ENCODE measurements at regions not wholly inside any gene's neighbourhood (a gene's known extent, or its start where the extent isn't known, plus 50 kb on each side); places are given as distances from the start of the nearest gene placed in this dataset.
"Not testable (repeated sequence)": the region's sequence is repeated elsewhere in the genome, so short reads cannot be mapped to it uniquely, and the experiment has no call there.

DNA sequence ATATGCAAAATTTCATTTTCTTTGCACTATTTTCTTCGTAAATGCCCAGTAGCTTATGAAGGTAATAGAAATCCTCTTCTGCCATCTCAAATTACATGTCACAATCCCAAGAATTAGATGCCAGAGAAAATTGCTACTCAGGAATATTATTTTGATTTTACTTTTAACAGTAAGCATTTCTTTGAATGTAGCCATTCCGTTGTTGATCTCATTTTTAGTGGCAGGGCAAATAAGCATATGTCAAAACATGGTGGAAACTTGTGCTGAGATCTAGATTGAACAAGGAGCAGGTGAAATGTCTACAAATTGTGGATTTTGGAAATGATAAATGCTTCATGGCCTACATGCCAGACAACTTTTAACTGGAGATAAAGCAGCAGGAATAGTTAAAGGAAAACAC, 291.8 kb downstream of the SDHAF3 start:
- Histone ChIP-seq H3K36me3 (no peaks in the 10 kb centered on the region), H3K9me3 (replicated peaks) (no peaks in the 10 kb centered on the region), H3K4me1 (no peaks in the 10 kb centered on the region), H3K27ac (no peak overlapping the region), H3K4me3 (no peak overlapping the region), H3K27me3 (peaks cover 3% of the 10 kb centered on the region; the same call in 1 of the 2 replicates)
- DNase-seq: no peak

DNA sequence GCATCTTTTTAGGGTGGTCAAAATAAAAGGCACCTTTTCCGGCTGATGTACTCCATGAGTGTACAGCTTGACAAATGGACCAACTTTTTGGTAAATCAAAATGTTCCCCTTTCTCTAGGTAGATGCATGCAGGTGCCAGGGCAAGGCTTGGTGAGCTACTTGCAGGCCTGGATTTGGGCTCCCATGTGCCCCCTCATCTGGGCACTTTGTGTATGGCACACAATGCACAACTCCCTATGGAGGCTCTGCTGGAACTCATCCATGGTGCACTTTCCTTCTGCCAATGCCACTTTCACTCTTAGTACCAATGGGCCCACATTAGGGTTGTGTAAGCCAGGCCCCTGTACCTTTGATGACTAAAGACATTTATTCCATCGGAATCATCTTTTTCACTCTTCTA, 300.8 kb downstream of the SDHAF3 start:
- Histone ChIP-seq H3K27ac (no peak overlapping the region), H3K36me3 (no peaks in the 10 kb centered on the region), H3K4me1 (peaks cover 9% of the 10 kb centered on the region; the same call in 1 of the 2 replicates), H3K9me3 (replicated peaks) (no peaks in the 10 kb centered on the region), H3K27me3 (no peaks in the 10 kb centered on the region), H3K4me3 (no peak overlapping the region)
- peak in 1 of 2 experiments; percentile 12 for DNase-seq

DNA sequence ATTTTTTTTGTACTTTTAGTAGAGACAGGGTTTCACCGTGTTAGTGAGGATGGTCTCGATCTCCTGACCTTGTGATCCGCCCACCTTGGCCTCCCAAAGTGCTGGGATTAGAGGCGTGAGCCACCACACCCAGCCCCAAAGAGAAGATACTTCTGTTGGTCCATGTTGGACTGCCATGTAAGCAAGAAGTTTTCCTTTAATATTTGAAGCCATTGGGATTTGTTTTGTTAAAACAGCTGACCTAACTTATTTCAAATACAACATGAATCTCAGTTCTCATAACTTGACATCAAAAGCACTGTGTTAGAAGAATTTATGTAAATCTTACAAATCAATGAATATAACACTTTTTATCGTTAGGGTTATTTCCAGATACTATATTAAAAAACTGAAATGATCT, 302.4 kb downstream of the SDHAF3 start:
- Histone ChIP-seq H3K4me3 (no peak overlapping the region), H3K27me3 (no peaks in the 10 kb centered on the region), H3K27ac (no peak overlapping the region), H3K36me3 (no peaks in the 10 kb centered on the region), H3K9me3 (replicated peaks) (no peaks in the 10 kb centered on the region), H3K4me1 (peaks cover 9% of the 10 kb centered on the region; the same call in 1 of the 2 replicates)
- no peak for DNase-seq

DNA sequence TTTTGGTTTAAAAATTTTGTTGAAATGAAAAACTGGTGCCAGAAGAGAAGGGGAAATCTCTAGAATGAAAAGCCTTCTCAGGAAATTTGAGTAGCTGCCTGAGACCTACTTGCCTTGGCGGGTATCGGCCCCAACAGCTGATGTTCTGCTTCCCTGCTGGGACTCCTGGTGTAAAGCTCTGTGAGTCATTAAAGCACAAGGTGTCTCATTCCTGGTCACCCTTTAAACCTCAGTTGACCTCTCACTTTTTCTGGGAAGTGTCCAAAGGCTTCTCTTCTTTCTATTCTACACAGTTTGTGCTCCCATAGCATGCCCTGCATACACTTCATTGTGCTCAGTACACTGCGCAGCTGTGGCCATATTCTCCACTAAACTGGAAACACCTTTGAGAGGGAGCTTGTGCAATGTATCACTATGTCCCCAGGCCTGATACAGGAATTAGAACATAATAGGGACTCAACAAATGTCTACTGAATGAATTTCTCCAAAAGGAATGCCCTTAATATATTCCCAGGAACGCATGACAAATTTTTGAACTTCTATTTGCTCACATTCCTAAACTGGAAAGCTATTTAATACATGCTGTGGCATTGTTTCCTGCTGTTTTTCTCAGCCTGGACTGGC, 303.9 kb downstream of the SDHAF3 start:
- peaks cover 9% of the 10 kb centered on the region; the same call in 1 of the 2 replicates for H3K4me1 ChIP-seq
- no peaks in the 10 kb centered on the region for H3K36me3 ChIP-seq
- no peaks in the 10 kb centered on the region for H3K9me3 ChIP-seq (replicated peaks)
- H3K27ac ChIP-seq: peak overlapping the region; percentile 20
- H3K27me3 ChIP-seq: no peaks in the 10 kb centered on the region
- peak; percentile 40 to 45 for DNase-seq
- no peak overlapping the region for H3K4me3 ChIP-seq

DNA sequence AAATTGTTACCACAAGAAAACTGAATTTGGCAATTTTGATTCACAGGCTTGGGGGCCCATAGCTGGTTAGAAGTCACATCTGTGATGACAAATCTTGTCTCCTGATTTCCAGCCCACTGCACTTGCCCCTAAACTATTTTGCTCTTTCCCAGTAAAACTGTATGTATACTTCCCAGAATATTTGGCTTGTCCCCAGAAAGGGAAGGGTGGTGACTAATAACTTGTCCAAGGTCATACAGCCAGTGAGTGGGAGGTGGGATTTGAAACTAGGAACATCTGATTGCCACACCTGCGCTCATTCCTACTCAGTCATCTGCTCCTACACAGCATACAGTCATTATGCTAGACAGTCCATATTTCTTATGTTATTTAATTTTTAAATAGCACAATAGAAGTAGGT, 304.5 kb downstream of the SDHAF3 start:
- no peaks in the 10 kb centered on the region for H3K36me3 ChIP-seq
- peaks cover 9% of the 10 kb centered on the region; the same call in 1 of the 2 replicates for H3K4me1 ChIP-seq
- no peaks in the 10 kb centered on the region for H3K27me3 ChIP-seq
- DNase-seq: no peak
- H3K4me3 ChIP-seq: no peak overlapping the region
- no peaks in the 10 kb centered on the region for H3K9me3 ChIP-seq (replicated peaks)
- peak overlapping the region; percentile 20 for H3K27ac ChIP-seq

DNA sequence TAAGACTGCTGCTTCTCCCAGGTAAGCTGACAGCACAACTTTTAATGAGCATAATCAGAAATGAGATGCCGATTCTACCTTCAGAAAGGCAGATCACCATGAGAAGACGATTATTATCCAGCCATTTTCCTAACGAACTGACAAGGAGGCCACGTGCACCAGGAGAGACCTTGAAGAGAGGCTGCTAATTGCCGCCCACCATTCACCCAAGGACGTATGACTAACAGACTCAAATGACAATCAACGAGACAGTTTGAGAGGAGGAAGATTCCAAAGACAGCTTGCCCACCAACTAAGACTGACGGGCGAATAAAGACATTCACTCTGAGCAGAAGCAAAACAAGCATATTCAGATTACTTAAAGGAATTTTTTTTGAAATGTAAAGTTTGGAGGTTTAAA, 301.9 kb upstream of the TAC1 start:
- H3K4me3 ChIP-seq: no peak overlapping the region
- no peaks in the 10 kb centered on the region for H3K36me3 ChIP-seq
- H3K27me3 ChIP-seq: no peaks in the 10 kb centered on the region; the same call in 1 of the 2 replicates
- no peak for DNase-seq
- H3K9me3 ChIP-seq (replicated peaks): no peaks in the 10 kb centered on the region
- H3K27ac ChIP-seq: no peak overlapping the region
- no peaks in the 10 kb centered on the region for H3K4me1 ChIP-seq

DNA sequence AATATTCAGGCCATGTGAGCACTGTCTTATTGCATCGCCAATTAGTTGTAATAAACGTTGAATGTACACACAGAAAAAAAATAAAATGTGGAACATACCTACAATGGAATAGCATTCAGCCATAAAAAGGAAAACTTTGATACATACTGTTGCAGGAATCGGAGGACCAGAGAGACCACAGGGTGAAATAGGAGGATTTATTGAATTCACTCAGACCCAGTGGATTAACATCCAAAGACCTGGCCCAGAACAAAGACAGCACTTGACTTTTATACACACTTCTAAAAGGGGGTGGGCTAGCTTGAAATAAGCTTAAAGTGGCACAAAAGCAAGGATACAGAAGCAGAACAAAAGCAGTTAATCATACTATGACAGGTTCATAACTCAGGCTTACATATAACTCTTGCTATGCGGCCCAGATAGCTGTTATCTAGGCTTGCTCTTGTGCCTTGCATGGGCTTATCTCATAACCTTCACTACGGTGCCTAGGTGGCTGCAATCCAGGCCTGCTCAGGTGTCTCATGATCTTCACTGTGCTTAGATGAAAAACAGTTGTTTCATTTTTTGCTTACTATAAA, 292.2 kb upstream of the TAC1 start:
- H3K4me1 ChIP-seq: no peaks in the 10 kb centered on the region
- H3K4me3 ChIP-seq: no peak overlapping the region
- no peak overlapping the region for H3K27ac ChIP-seq
- no peaks in the 10 kb centered on the region for H3K36me3 ChIP-seq
- peaks cover 6% of the 10 kb centered on the region for H3K9me3 ChIP-seq (replicated peaks)
- no peak for DNase-seq
- no peaks in the 10 kb centered on the region for H3K27me3 ChIP-seq

DNA sequence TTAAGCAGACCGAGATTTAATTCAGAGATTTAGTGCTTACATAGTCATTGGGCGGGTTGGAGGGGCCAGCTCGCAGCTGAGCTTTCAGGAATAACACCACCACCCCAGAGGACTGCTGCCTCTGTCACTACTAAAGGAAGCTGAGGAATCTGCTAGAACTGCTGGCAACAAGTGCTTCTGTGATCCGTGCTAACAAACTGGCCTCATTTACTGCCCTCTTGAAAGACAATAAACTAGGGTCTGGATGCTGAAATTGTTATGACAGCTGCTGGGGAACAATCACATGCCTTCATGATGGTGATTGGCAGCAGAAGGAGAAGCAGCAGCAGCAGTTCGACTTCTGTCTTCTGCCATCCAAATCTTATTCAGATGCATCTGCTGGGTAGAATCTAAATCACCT, 285.5 kb upstream of the TAC1 start:
- Histone ChIP-seq H3K27ac (no peak overlapping the region), H3K36me3 (no peaks in the 10 kb centered on the region), H3K27me3 (no peaks in the 10 kb centered on the region), H3K4me1 (no peaks in the 10 kb centered on the region), H3K9me3 (replicated peaks) (no peaks in the 10 kb centered on the region), H3K4me3 (no peak overlapping the region)
- DNase-seq: no peak

DNA sequence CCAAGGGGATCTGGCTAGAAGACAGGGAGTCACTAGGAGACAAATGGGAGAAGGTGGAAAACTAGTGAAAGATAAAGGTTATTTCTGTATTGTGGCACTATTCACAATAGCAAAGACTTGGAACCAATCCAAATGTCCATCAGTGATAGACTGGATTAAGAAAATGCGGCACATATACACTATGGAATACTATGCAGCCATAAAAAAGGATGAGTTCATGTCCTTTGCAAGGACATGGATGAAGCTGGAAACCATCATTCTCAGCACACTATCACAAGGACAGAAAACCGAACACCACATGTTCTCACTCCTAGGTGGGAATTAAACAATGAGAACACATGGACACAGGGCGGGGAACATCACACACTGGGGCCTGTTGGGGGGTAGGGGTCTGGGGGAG, 282.4 kb upstream of the TAC1 start:
- H3K27ac ChIP-seq, DNase-seq: not testable (repeated sequence)

DNA sequence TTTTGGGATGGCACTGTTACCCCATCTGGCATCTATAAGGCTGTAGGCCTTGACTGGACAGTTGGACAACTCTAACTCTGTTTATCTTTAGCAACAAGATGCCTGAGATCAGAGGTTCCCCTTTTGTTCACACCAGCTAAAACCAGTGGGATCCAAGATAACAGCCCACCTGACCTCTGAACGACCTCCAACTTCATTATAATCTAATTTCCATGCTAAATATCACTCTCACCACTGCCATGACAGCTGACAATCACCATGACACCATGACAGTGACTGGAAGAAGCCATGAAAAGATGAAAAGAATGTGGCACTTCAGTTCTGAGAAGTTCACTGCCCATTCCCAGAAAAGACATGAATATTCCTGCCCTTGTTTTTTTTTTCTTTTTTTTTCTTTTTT, 281.4 kb upstream of the TAC1 start:
- Histone ChIP-seq H3K36me3 (no peaks in the 10 kb centered on the region), H3K27ac (no peak overlapping the region), H3K9me3 (replicated peaks) (no peaks in the 10 kb centered on the region), H3K4me3 (no peak overlapping the region), H3K4me1 (no peaks in the 10 kb centered on the region), H3K27me3 (no peaks in the 10 kb centered on the region)
- DNase-seq: no peak

More for the DNA sequence above, 282.4 kb upstream of the TAC1 start:
- not testable (repeated sequence) for H3K36me3 ChIP-seq; H3K4me3 ChIP-seq; H3K9me3 ChIP-seq (replicated peaks); H3K4me1 ChIP-seq; H3K27me3 ChIP-seq

DNA sequence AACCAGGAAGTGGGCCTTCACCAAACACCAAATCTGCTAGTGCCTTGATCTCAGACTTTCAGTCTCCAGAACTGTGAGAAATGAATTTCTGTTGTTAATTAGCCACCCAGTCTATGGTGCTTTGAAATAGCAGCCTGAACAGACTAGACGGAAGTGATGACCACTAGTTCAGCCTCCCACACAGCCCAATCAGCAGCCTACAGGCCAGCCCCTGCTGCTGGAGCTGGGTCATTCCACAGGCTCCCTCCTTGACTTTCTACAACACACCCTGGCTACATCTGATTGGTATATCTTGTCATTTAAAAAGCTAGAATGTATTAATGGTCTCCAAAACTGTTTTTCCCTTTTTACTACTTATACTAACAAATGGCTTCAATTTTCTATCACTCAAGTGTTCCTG, 277.2 kb upstream of the TAC1 start:
- Histone ChIP-seq H3K27ac (no peak overlapping the region), H3K4me1 (no peaks in the 10 kb centered on the region), H3K36me3 (no peaks in the 10 kb centered on the region), H3K27me3 (no peaks in the 10 kb centered on the region), H3K9me3 (replicated peaks) (no peaks in the 10 kb centered on the region), H3K4me3 (no peak overlapping the region)
- DNase-seq: no peak

DNA sequence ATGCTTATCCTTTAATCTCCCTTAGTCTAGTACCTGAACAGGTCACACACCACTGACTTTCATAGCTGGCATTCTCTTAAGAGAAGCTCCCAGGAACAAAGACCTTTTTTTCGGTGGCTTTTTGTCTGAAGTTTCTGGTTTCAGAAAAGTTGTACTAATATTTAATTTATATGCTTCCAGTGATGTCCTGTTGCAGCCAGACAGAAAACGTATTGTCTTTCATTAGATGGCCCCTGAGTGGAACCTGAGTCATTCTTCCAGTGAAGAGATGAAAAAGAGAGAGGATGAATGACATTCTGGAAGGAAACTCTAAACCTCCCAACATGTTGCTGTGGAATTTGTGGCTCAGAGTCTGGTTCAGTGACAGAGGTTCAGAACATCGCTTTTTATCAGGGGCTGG, 274.8 kb upstream of the TAC1 start:
- 0 out of 2 replicates have a peak, but pooled peaks cover 3% of the 10 kb centered on the region for H3K9me3 ChIP-seq (replicated peaks)
- no peak overlapping the region for H3K27ac ChIP-seq
- H3K27me3 ChIP-seq: no peaks in the 10 kb centered on the region
- no peak for DNase-seq
- no peak overlapping the region for H3K4me3 ChIP-seq
- H3K36me3 ChIP-seq: no peaks in the 10 kb centered on the region
- no peaks in the 10 kb centered on the region for H3K4me1 ChIP-seq

DNA sequence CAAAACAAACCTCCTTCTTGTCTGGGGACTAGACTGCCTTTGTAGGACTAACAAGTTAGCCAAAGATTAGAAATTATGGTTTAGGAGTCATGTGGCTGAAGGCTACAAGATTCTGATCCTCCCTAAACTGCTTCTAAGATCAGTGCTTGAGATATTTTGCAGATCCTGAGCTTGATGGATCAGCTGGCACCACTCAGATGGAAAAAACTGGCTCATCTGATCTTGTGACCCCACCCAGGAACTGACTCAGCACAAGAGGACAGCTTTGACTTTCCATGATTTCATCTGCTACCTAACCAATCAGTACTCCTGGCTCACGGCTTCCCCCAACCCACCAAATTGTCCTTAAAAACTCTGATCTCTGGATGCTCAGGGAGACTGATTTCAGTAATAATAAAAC, 271.5 kb upstream of the TAC1 start:
- no peaks in the 10 kb centered on the region for H3K27me3 ChIP-seq
- H3K9me3 ChIP-seq (replicated peaks): 0 out of 2 replicates have a peak, but pooled peaks cover 3% of the 10 kb centered on the region
- H3K4me3 ChIP-seq: no peak overlapping the region
- no peaks in the 10 kb centered on the region for H3K36me3 ChIP-seq
- H3K27ac ChIP-seq: no peak overlapping the region
- no peak for DNase-seq
- H3K4me1 ChIP-seq: no peaks in the 10 kb centered on the region

DNA sequence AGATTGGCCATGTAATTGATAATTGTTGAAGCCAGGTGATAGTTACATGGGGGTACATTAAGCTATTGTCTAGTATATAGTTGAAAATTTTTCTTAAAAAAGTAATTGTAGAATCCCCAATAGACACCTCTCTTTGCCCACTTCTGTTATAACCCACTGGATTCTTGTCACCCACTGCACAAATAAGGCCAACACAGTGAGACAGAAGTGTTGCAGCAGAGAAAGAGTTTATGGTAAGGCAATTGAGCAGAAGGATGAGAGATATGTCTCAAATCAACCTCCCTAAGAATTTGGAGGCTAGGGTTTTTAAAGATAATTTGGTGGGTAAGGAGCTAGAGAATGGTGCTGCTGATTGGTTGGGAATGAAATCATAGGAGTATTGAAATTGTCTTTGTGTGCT, 270.3 kb upstream of the TAC1 start:
- 0 out of 2 replicates have a peak, but pooled peaks cover 3% of the 10 kb centered on the region for H3K9me3 ChIP-seq (replicated peaks)
- no peak overlapping the region for H3K27ac ChIP-seq
- H3K4me1 ChIP-seq: no peaks in the 10 kb centered on the region
- H3K4me3 ChIP-seq: no peak overlapping the region
- no peaks in the 10 kb centered on the region for H3K36me3 ChIP-seq
- DNase-seq: no peak
- H3K27me3 ChIP-seq: peaks cover 4% of the 10 kb centered on the region; the same call in 1 of the 2 replicates

DNA sequence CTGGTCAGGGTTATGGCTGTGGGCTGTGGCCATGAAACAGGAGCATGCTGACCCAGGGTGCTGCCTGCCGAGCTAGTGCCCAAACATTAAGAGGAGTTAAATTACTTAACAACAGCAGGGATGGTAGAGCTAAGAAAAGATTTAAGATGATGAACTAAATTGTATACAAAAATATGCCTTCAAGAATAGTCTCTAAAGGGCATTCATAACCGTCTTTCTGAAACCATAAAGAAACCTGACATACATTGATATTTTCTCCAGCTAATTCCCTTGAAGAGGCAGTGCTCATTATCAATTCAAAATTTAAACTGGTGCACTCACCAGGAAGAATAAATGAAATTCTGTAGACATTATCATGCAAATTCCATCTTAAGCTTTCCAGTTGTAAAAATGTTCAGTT, 265.8 kb upstream of the TAC1 start:
- H3K36me3 ChIP-seq: no peaks in the 10 kb centered on the region
- H3K4me1 ChIP-seq: no peaks in the 10 kb centered on the region
- H3K9me3 ChIP-seq (replicated peaks): 0 out of 2 replicates have a peak, but pooled peaks cover 3% of the 10 kb centered on the region
- H3K27me3 ChIP-seq: peaks cover 4% of the 10 kb centered on the region; the same call in 1 of the 2 replicates
- no peak for DNase-seq
- H3K27ac ChIP-seq: no peak overlapping the region
- no peak overlapping the region for H3K4me3 ChIP-seq
